H9 (cell line): ENCODE measurements at regions not wholly inside any gene's neighbourhood (a gene's known extent, or its start where the extent isn't known, plus 50 kb on each side); places are given as distances from the start of the nearest gene placed in this dataset.

Source experiments
- DNase-seq: peaks from one replicate; pipeline ENCODE4 v3.0.0-alpha.2; 2017
- H2AFZ ChIP-seq: one replicate; pipeline ENCODE4 v1.6.1; 2013; ENCODE audit warnings: mild to moderate bottlenecking, low read length, control low read depth, moderate library complexity
- H2AK5ac ChIP-seq: 2 replicates; pipeline ENCODE4 v1.6.1; 2013; ENCODE audit warnings: low read length, control low read depth, mixed read lengths; ENCODE audit not compliant: insufficient read length
- H2BK120ac ChIP-seq: one replicate; pipeline ENCODE4 v1.6.1; 2013; ENCODE audit warnings: low read depth, mild to moderate bottlenecking, low read length, control low read depth, inconsistent platforms; ENCODE audit not compliant: poor library complexity, severe bottlenecking
- H2BK12ac ChIP-seq: 2 replicates; pipeline ENCODE4 v1.6.1; 2013; ENCODE audit warnings: low read length, control low read depth, mixed read lengths, low read depth; ENCODE audit not compliant: insufficient read length
- H2BK15ac ChIP-seq: 2 replicates; pipeline ENCODE4 v1.6.1; 2013; ENCODE audit warnings: low read depth, low read length, control low read depth
- H2BK20ac ChIP-seq: one replicate; pipeline ENCODE4 v1.6.1; 2013; ENCODE audit warnings: low read depth, mild to moderate bottlenecking, low read length, control low read depth, inconsistent platforms; ENCODE audit not compliant: poor library complexity, severe bottlenecking
- H2BK5ac ChIP-seq: 2 replicates; pipeline ENCODE4 v1.6.1; 2013; ENCODE audit warnings: low read length, control low read depth, mixed read lengths; ENCODE audit not compliant: insufficient read length
- H3K14ac ChIP-seq: 2 replicates; pipeline ENCODE4 v1.6.1; 2013; ENCODE audit warnings: low read length, control low read depth; ENCODE audit not compliant: insufficient read depth
- H3K18ac ChIP-seq: 2 replicates; pipeline ENCODE4 v1.6.1; 2013; ENCODE audit warnings: low read depth, mild to moderate bottlenecking, mixed read lengths, low read length, control low read depth; ENCODE audit not compliant: insufficient read length
- H3K23ac ChIP-seq: 2 replicates; pipeline ENCODE4 v1.6.1; 2013; ENCODE audit warnings: low read length, control low read depth, mixed read lengths, low read depth; ENCODE audit not compliant: insufficient read length
- H3K23me2 ChIP-seq: 2 replicates; pipeline ENCODE4 v1.6.1; 2013; ENCODE audit warnings: low read depth, mild to moderate bottlenecking, mixed read lengths, low read length, control low read depth; ENCODE audit not compliant: insufficient read length, poor library complexity, severe bottlenecking
- H3K27ac ChIP-seq: 2 replicates; pipeline ENCODE4 v1.5.1; 2013; ENCODE audit warnings: low read length, control low read depth, mixed read lengths, low read depth; ENCODE audit not compliant: insufficient read length
- H3K27me3 ChIP-seq: 2 replicates; pipeline ENCODE4 v1.6.1; 2013; ENCODE audit warnings: low read length, control low read depth, inconsistent platforms; ENCODE audit not compliant: insufficient read depth
- H3K4ac ChIP-seq: 2 replicates; pipeline ENCODE4 v1.6.1; 2013; ENCODE audit warnings: low read depth, mild to moderate bottlenecking, control low read depth, inconsistent platforms, low read length, moderate library complexity
- H3K4me1 ChIP-seq: 2 replicates; pipeline ENCODE4 v1.6.1; 2013; ENCODE audit warnings: low read length, control low read depth, inconsistent platforms; ENCODE audit not compliant: insufficient read depth
- H3K4me2 ChIP-seq: 2 replicates; pipeline ENCODE4 v1.6.1; 2013; ENCODE audit warnings: low read length, control low read depth, mixed read lengths; ENCODE audit not compliant: insufficient read length, insufficient read depth
- H3K56ac ChIP-seq: 2 replicates; pipeline ENCODE4 v1.6.1; 2013; ENCODE audit warnings: low read depth, mild to moderate bottlenecking, mixed read lengths, low read length, control low read depth; ENCODE audit not compliant: insufficient read length
- H3K79me1 ChIP-seq: 2 replicates; pipeline ENCODE4 v1.6.1; 2013; ENCODE audit warnings: low read depth, mild to moderate bottlenecking, moderate library complexity, low read length, control low read depth, inconsistent platforms; ENCODE audit not compliant: insufficient read depth, poor library complexity, severe bottlenecking
- H3K79me2 ChIP-seq: 2 replicates; pipeline ENCODE4 v1.6.1; 2013; ENCODE audit warnings: low read length, control low read depth, inconsistent platforms; ENCODE audit not compliant: insufficient read depth
- H3K9ac ChIP-seq: 2 replicates; pipeline ENCODE4 v1.6.1; 2013; ENCODE audit warnings: low read length, control low read depth, mixed read lengths; ENCODE audit not compliant: insufficient read length; ENCODE audit errors: extremely low read depth
- H3K9me3 ChIP-seq: one replicate; pipeline ENCODE4 v1.6.1; 2013; ENCODE audit warnings: low read depth, low read length, inconsistent platforms; ENCODE audit not compliant: control insufficient read depth
- H3T11ph ChIP-seq: one replicate; pipeline ENCODE4 v1.6.1; 2013; ENCODE audit warnings: mild to moderate bottlenecking, low read length, control low read depth, inconsistent platforms
- H4K20me1 ChIP-seq: one replicate; pipeline ENCODE4 v1.6.1; 2013; ENCODE audit not compliant: control insufficient read depth, insufficient read length, insufficient read depth
- H4K5ac ChIP-seq: 2 replicates; pipeline ENCODE4 v1.6.1; 2013; ENCODE audit warnings: low read depth, mild to moderate bottlenecking, mixed read lengths, low read length, control low read depth; ENCODE audit not compliant: insufficient read length
- H4K8ac ChIP-seq: replicated peaks from 2 replicates; pipeline ENCODE4 v1.6.1; 2013; ENCODE audit warnings: low read length, control low read depth, mixed read lengths, low read depth; ENCODE audit not compliant: insufficient read length
- H4K91ac ChIP-seq: 2 replicates; pipeline ENCODE4 v1.6.1; 2013; ENCODE audit warnings: low read depth, mild to moderate bottlenecking, moderate library complexity, mixed read lengths, low read length, control low read depth; ENCODE audit not compliant: insufficient read length
- H3K27ac Mint-ChIP-seq, 3 experiments: 2 replicates in 2 of 3; 3 replicates in 1 of 3; pipeline ENCODE4 v1.8.0; 2020 to 2021; ENCODE audit warnings: mixed read lengths in 3 of 3, mild to moderate bottlenecking in 1 of 3, moderate library complexity in 1 of 3
- H3K27me3 Mint-ChIP-seq: 2 replicates; pipeline ENCODE4 v1.8.0; 2021; ENCODE audit warnings: low read depth, mild to moderate bottlenecking, moderate library complexity, mixed read lengths
- H3K36me3 Mint-ChIP-seq, 3 experiments: 2 replicates in 2 of 3; 3 replicates in 1 of 3; pipeline ENCODE4 v1.8.0; 2020 to 2021; ENCODE audit warnings: low read depth in 3 of 3, mixed read lengths in 3 of 3; ENCODE audit not compliant: insufficient read depth in 1 of 3
- H3K4me1 Mint-ChIP-seq, 2 experiments: 2 replicates each; pipeline ENCODE4 v1.8.0; 2020; ENCODE audit warnings: mixed read lengths in 2 of 2
- H3K4me3 Mint-ChIP-seq, 2 experiments: 2 replicates in 1 of 2; 3 replicates in 1 of 2; pipeline ENCODE4 v1.8.0; 2020 to 2021; ENCODE audit warnings: mild to moderate bottlenecking in 2 of 2, mixed read lengths in 2 of 2, moderate library complexity in 1 of 2
- H3K9me3 Mint-ChIP-seq, 2 experiments: 2 replicates in 1 of 2; 3 replicates in 1 of 2; pipeline ENCODE4 v1.8.0; 2020; ENCODE audit warnings: mild to moderate bottlenecking in 2 of 2, mixed read lengths in 2 of 2, moderate library complexity in 1 of 2
- CTCF ChIP-seq: fragments of 200-600 bp; sonication (generic); conservative IDR thresholded peaks from 3 replicates; pipeline ENCODE4 v1.8.0; 2021; ENCODE audit warnings: antibody characterized with exemption, mild to moderate bottlenecking
- WGBS: extraction: QIAGEN DNeasy Blood & Tissue Kit; methylation state at CpG from one replicate; pipeline ENCODE4 v1.1.7; 2013; ENCODE audit warnings: missing lambda C conversion rate, low lambda C conversion rate, mixed read lengths; ENCODE audit not compliant: insufficient read length; ENCODE audit errors: extremely low coverage; 5-methylcytosine and 5-hydroxymethylcytosine counted together

GRCh38 chr10:78253063-78253853, 219.6 kb downstream of the RPS24 start:
- Histone ChIP-seq H2BK20ac (no peak overlapping the region), H3K27ac (no peak overlapping the region), H2AFZ (no peak overlapping the region), H3K14ac (no peak overlapping the region), H2AK5ac (no peak overlapping the region), H3K23ac (no peak overlapping the region), H3K79me2 (no peaks in the 10 kb centered on the region), H3K9me3 (no peaks in the 10 kb centered on the region), H2BK12ac (no peak overlapping the region), H4K91ac (no peak overlapping the region), H4K8ac (no peak overlapping the region), H3K79me1 (no peaks in the 10 kb centered on the region), H3K4me2 (no peak overlapping the region), H3T11ph (no peak overlapping the region), H3K56ac (no peak overlapping the region), H3K9ac (no peak overlapping the region), H3K4ac (no peak overlapping the region), H3K18ac (no peak overlapping the region), H4K5ac (no peak overlapping the region), H3K27me3 (no peaks in the 10 kb centered on the region), H2BK120ac (no peak overlapping the region), H3K4me1 (no peaks in the 10 kb centered on the region), H3K23me2 (no peaks in the 10 kb centered on the region), H2BK5ac (no peak overlapping the region), H2BK15ac (no peak overlapping the region), H4K20me1 (no peaks in the 10 kb centered on the region)
- H3K9me3 Mint-ChIP-seq, result no peaks in the 10 kb centered on the region
- no peaks in the 10 kb centered on the region; a peak in 1 of 7 replicates for H3K36me3 Mint-ChIP-seq
- H3K27ac Mint-ChIP-seq, result no peak overlapping the region
- DNase-seq, result no peak
- WGBS, result no CpG with 5 or more reads among the region's 9 CpGs
- peaks cover 7 to 9% of the 10 kb centered on the region in 2 experiments for H3K4me1 Mint-ChIP-seq
- no peak for TF ChIP-seq CTCF
- H3K4me3 Mint-ChIP-seq, result no peak overlapping the region
- peaks cover 2% of the 10 kb centered on the region; the same call in 1 of the 2 replicates for H3K27me3 Mint-ChIP-seq
